Activated T-cell treated with anti-CD3 and anti-CD28 coated beads, Interleukin-2, amount 50 U/mL, for 24 hours (primary cell): ENCODE measurements at regions not wholly inside any gene's neighbourhood (a gene's known extent, or its start where the extent isn't known, plus 50 kb on each side); places are given as distances from the start of the nearest gene placed in this dataset.

Experiments
- DNase-seq: peaks from one replicate; pipeline ENCODE4 v3.0.0-alpha.2; 2020
- H3K27ac Mint-ChIP-seq: 2 replicates; pipeline ENCODE4 v1.8.0; 2020; ENCODE audit warnings: mild to moderate bottlenecking, mixed read lengths
- H3K27me3 Mint-ChIP-seq: 2 replicates; pipeline ENCODE4 v1.8.0; 2020; ENCODE audit warnings: mixed read lengths
- H3K36me3 Mint-ChIP-seq: 2 replicates; pipeline ENCODE4 v1.8.0; 2020; ENCODE audit warnings: low read depth, mixed read lengths
- H3K4me1 Mint-ChIP-seq: 2 replicates; pipeline ENCODE4 v1.8.0; 2020; ENCODE audit warnings: low read depth, mixed read lengths
- H3K4me3 Mint-ChIP-seq: 2 replicates; pipeline ENCODE4 v1.8.0; 2020; ENCODE audit warnings: mild to moderate bottlenecking, moderate library complexity, mixed read lengths
- H3K9me3 Mint-ChIP-seq: 2 replicates; pipeline ENCODE4 v1.8.0; 2020; ENCODE audit warnings: mixed read lengths

- Mint-ChIP-seq H3K27ac (no peak overlapping the region), H3K4me1 (no peaks in the 10 kb centered on the region), H3K36me3 (no peaks in the 10 kb centered on the region), H3K4me3 (no peak overlapping the region), H3K9me3 (no peaks in the 10 kb centered on the region), H3K27me3 (no peaks in the 10 kb centered on the region)
- DNase-seq = no peak
Measured at GRCh38 chr5:110250355-110250754, 476.1 kb downstream of the TMEM232 start.

GRCh38 chr5:110250755-110251154 is 475.7 kb downstream of the TMEM232 start:
- no peaks in the 10 kb centered on the region for H3K4me1 Mint-ChIP-seq
- no peak for DNase-seq

GRCh38 chr5:110251366-110251765 is 475.1 kb downstream of the TMEM232 start:
- Mint-ChIP-seq H3K36me3 (no peaks in the 10 kb centered on the region), H3K27ac (no peak overlapping the region), H3K4me3 (no peak overlapping the region), H3K4me1 (no peaks in the 10 kb centered on the region), H3K9me3 (no peaks in the 10 kb centered on the region), H3K27me3 (no peaks in the 10 kb centered on the region)
- DNase-seq = no peak

More at GRCh38 chr5:110250755-110251154, 475.7 kb downstream of the TMEM232 start:
- Mint-ChIP-seq H3K27me3 (no peaks in the 10 kb centered on the region), H3K36me3 (no peaks in the 10 kb centered on the region), H3K9me3 (no peaks in the 10 kb centered on the region), H3K27ac (no peak overlapping the region), H3K4me3 (no peak overlapping the region)

- Mint-ChIP-seq H3K36me3 (no peaks in the 10 kb centered on the region), H3K9me3 (no peaks in the 10 kb centered on the region), H3K27ac (no peak overlapping the region), H3K4me3 (no peak overlapping the region), H3K4me1 (no peaks in the 10 kb centered on the region), H3K27me3 (no peaks in the 10 kb centered on the region)
- no peak for DNase-seq
Measured at GRCh38 chr5:110255194-110255593, 471.3 kb downstream of the TMEM232 start.

GRCh38 chr5:110256298-110256697 is 470.2 kb downstream of the TMEM232 start:
- no peaks in the 10 kb centered on the region for H3K9me3 Mint-ChIP-seq
- no peaks in the 10 kb centered on the region for H3K36me3 Mint-ChIP-seq
- no peak overlapping the region for H3K4me3 Mint-ChIP-seq
- H3K27ac Mint-ChIP-seq = no peak overlapping the region
- DNase-seq = no peak
- no peaks in the 10 kb centered on the region for H3K27me3 Mint-ChIP-seq
- H3K4me1 Mint-ChIP-seq = no peaks in the 10 kb centered on the region

- Mint-ChIP-seq H3K4me3 (no peak overlapping the region), H3K36me3 (no peaks in the 10 kb centered on the region), H3K4me1 (no peaks in the 10 kb centered on the region), H3K9me3 (no peaks in the 10 kb centered on the region), H3K27ac (no peak overlapping the region), H3K27me3 (no peaks in the 10 kb centered on the region)
- DNase-seq = no peak
Measured at GRCh38 chr5:110257971-110258370, 468.5 kb downstream of the TMEM232 start.

- no peaks in the 10 kb centered on the region for H3K36me3 Mint-ChIP-seq
- no peaks in the 10 kb centered on the region for H3K4me1 Mint-ChIP-seq
- H3K9me3 Mint-ChIP-seq = no peaks in the 10 kb centered on the region
- H3K27me3 Mint-ChIP-seq = no peaks in the 10 kb centered on the region
- H3K27ac Mint-ChIP-seq = no peak overlapping the region
- H3K4me3 Mint-ChIP-seq = no peak overlapping the region
- DNase-seq = no peak
Measured at GRCh38 chr5:110258460-110259216, 467.8 kb downstream of the TMEM232 start.

- Mint-ChIP-seq H3K9me3 (no peaks in the 10 kb centered on the region), H3K36me3 (no peaks in the 10 kb centered on the region), H3K27me3 (no peaks in the 10 kb centered on the region), H3K4me1 (no peaks in the 10 kb centered on the region), H3K4me3 (no peak overlapping the region), H3K27ac (no peak overlapping the region)
- DNase-seq = no peak
Measured at GRCh38 chr5:110262749-110263148, 463.7 kb downstream of the TMEM232 start.

- DNase-seq = no peak
- H3K27ac Mint-ChIP-seq = no peak overlapping the region
- H3K4me1 Mint-ChIP-seq = peaks cover 4% of the 10 kb centered on the region
- H3K36me3 Mint-ChIP-seq = no peaks in the 10 kb centered on the region
- H3K9me3 Mint-ChIP-seq = no peaks in the 10 kb centered on the region
- no peak overlapping the region for H3K4me3 Mint-ChIP-seq
- H3K27me3 Mint-ChIP-seq = no peaks in the 10 kb centered on the region
Measured at GRCh38 chr5:110264661-110265060, 461.8 kb downstream of the TMEM232 start.

- Mint-ChIP-seq H3K36me3 (no peaks in the 10 kb centered on the region), H3K27me3 (no peaks in the 10 kb centered on the region), H3K9me3 (no peaks in the 10 kb centered on the region), H3K4me3 (no peak overlapping the region), H3K4me1 (peaks cover 6% of the 10 kb centered on the region), H3K27ac (no peak overlapping the region)
- no peak for DNase-seq
Measured at GRCh38 chr5:110265162-110265561, 461.3 kb downstream of the TMEM232 start.

- H3K9me3 Mint-ChIP-seq = no peaks in the 10 kb centered on the region
- no peak for DNase-seq
- no peaks in the 10 kb centered on the region for H3K36me3 Mint-ChIP-seq
- no peak overlapping the region for H3K27ac Mint-ChIP-seq
- H3K4me1 Mint-ChIP-seq = peaks cover 6% of the 10 kb centered on the region
- H3K27me3 Mint-ChIP-seq = no peaks in the 10 kb centered on the region
- no peak overlapping the region for H3K4me3 Mint-ChIP-seq
Measured at GRCh38 chr5:110267714-110268113, 458.8 kb downstream of the TMEM232 start.

GRCh38 chr5:110268283-110268682 is 458.2 kb downstream of the TMEM232 start:
- no peak for DNase-seq
- Mint-ChIP-seq H3K4me1 (peaks cover 6% of the 10 kb centered on the region), H3K27ac (no peak overlapping the region), H3K36me3 (no peaks in the 10 kb centered on the region), H3K27me3 (no peaks in the 10 kb centered on the region), H3K4me3 (no peak overlapping the region), H3K9me3 (no peaks in the 10 kb centered on the region)

- Mint-ChIP-seq H3K9me3 (no peaks in the 10 kb centered on the region), H3K27ac (no peak overlapping the region), H3K27me3 (no peaks in the 10 kb centered on the region), H3K4me3 (no peak overlapping the region), H3K4me1 (peaks cover 6% of the 10 kb centered on the region), H3K36me3 (no peaks in the 10 kb centered on the region)
- no peak for DNase-seq
Measured at GRCh38 chr5:110268985-110269384, 457.5 kb downstream of the TMEM232 start.

GRCh38 chr5:110269478-110270142 is 456.9 kb downstream of the TMEM232 start:
- H3K4me3 Mint-ChIP-seq = no peak overlapping the region
- no peaks in the 10 kb centered on the region for H3K36me3 Mint-ChIP-seq
- H3K4me1 Mint-ChIP-seq = peaks cover 6% of the 10 kb centered on the region
- no peaks in the 10 kb centered on the region for H3K9me3 Mint-ChIP-seq
- no peak overlapping the region for H3K27ac Mint-ChIP-seq
- no peaks in the 10 kb centered on the region for H3K27me3 Mint-ChIP-seq
- DNase-seq = no peak

- Mint-ChIP-seq H3K27ac (no peak overlapping the region), H3K36me3 (no peaks in the 10 kb centered on the region), H3K9me3 (peaks cover 19% of the 10 kb centered on the region)
Measured at GRCh38 chr5:110275878-110276277, 450.6 kb downstream of the TMEM232 start.

More at GRCh38 chr5:110275878-110276277, 450.6 kb downstream of the TMEM232 start:
- no peaks in the 10 kb centered on the region for H3K27me3 Mint-ChIP-seq
- no peak for DNase-seq
- H3K4me3 Mint-ChIP-seq = no peak overlapping the region
- H3K4me1 Mint-ChIP-seq = no peaks in the 10 kb centered on the region
